K562 (cell line): ENCODE measurements at regions not wholly inside any gene's neighbourhood (a gene's known extent, or its start where the extent isn't known, plus 50 kb on each side); places are given as distances from the start of the nearest gene placed in this dataset.

Experiments used
- ATAC-seq: fragments of 200-7000 bp; cut with Tn5 transposase; 3 replicates; pipeline ENCODE4 v1.9.1; 2020; ENCODE audit warnings: moderate library complexity
- BruUV-seq: library from RNA; stranded (reverse); fragments of 400-500 nt; replicated peaks from 2 replicates; lab custom pipeline; 2021; lab: Mats Ljungman, UMichigan
- CTCF ChIA-PET: fragments of 300-600 bp; formaldehyde crosslinking; extraction: SDS; loops from one replicate; lab custom pipeline; 2021; ENCODE audit warnings: low intra/inter-chr PET ratio; lab: Yijun Ruan, JAX
- POLR2A ChIA-PET: fragments of 300-600, 350-650 bp; sonication (Branson Sonifier 250); formaldehyde crosslinking; extraction: SDS; loops from one replicate; lab custom pipeline; 2021; ENCODE audit warnings: antibody characterized with exemption, inconsistent platforms; lab: Yijun Ruan, JAX
- DNase-seq, 4 experiments: peaks; one replicate each; pipeline versions ENCODE4 v3.0.0 to v3.0.0-alpha.2; 2011 to 2018; ENCODE audit warnings: low spot score in 3 of 4, mixed read lengths in 3 of 4; ENCODE audit errors: extremely low read depth in 1 of 4
- FAIRE-seq: peaks from 2 replicates; lab custom pipeline; 2011; peaks lifted over from hg19 to GRCh38; lab: Jason Lieb, UNC
- H2AFZ ChIP-seq: 2 replicates; pipeline ENCODE4 v1.6.0; 2011; ENCODE audit warnings: low read depth, low read length, control low read depth, inconsistent platforms
- H3K27ac ChIP-seq: fragments of 200-600 bp; 3 replicates; pipeline ENCODE4 v1.8.0; 2011; ENCODE audit warnings: low read depth, mild to moderate bottlenecking, control low read depth, inconsistent platforms, low read length, moderate library complexity, mixed read lengths; ENCODE audit errors: extremely low read depth
- H3K27me3 ChIP-seq, 2 experiments: fragments of 300-600 bp in 1 of 2; 2 replicates in 1 of 2; 3 replicates in 1 of 2; pipeline versions ENCODE4 v1.6.0 to v1.8.0; 2011; ENCODE audit warnings: inconsistent platforms in 2 of 2, low read length in 2 of 2, mild to moderate bottlenecking in 1 of 2, mixed read lengths in 1 of 2, moderate library complexity in 1 of 2; ENCODE audit not compliant: control insufficient read depth in 2 of 2, insufficient read depth in 2 of 2
- H3K36me3 ChIP-seq: fragments of 300-600 bp; 3 replicates; pipeline ENCODE4 v1.8.0; 2011; ENCODE audit warnings: mild to moderate bottlenecking, low read length, inconsistent platforms; ENCODE audit not compliant: control insufficient read depth, insufficient read depth
- H3K4me1 ChIP-seq, 2 experiments: fragments of 200-600 bp in 1 of 2; replicated peaks in 1 of 2; 2 replicates in 1 of 2; 3 replicates in 1 of 2; pipeline versions ENCODE4 v1.5.1 to v1.8.0; 2011; ENCODE audit warnings: inconsistent platforms in 2 of 2, low read length in 2 of 2, mild to moderate bottlenecking in 1 of 2, mixed read lengths in 1 of 2, moderate library complexity in 1 of 2; ENCODE audit not compliant: control insufficient read depth in 2 of 2, insufficient read depth in 2 of 2
- H3K4me2 ChIP-seq: 2 replicates; pipeline ENCODE4 v1.6.1; 2011; ENCODE audit warnings: low read length, control low read depth, inconsistent platforms, mixed read lengths; ENCODE audit not compliant: insufficient read depth
- H3K4me3 ChIP-seq: fragments of 200-600 bp; sonication (generic), shearing (Covaris generic); 2 replicates; pipeline ENCODE4 v1.5.1; 2016; ENCODE audit warnings: control low read depth, inconsistent platforms
- H3K79me2 ChIP-seq: fragments of 200-600 bp; 3 replicates; pipeline ENCODE4 v1.8.0; 2011; ENCODE audit warnings: low read length, inconsistent platforms; ENCODE audit not compliant: control insufficient read depth, insufficient read depth
- H3K9ac ChIP-seq, 2 experiments: 2 replicates each; pipeline versions ENCODE4 v1.6.0 to v1.6.1; 2011; ENCODE audit warnings: low read depth in 2 of 2, low read length in 2 of 2, control low read depth in 1 of 2, inconsistent platforms in 1 of 2, mild to moderate bottlenecking in 1 of 2, mixed read lengths in 1 of 2; ENCODE audit not compliant: insufficient read depth in 1 of 2
- H3K9me1 ChIP-seq: one replicate; pipeline ENCODE4 v1.6.0; 2011; ENCODE audit warnings: inconsistent platforms, mild to moderate bottlenecking, low read length, moderate library complexity; ENCODE audit not compliant: control insufficient read depth, insufficient read depth
- H3K9me3 ChIP-seq: replicated peaks from 2 replicates; pipeline ENCODE4 v1.5.1; 2011; ENCODE audit warnings: low read depth, low read length, inconsistent platforms; ENCODE audit not compliant: control insufficient read depth, insufficient read depth
- H4K20me1 ChIP-seq: replicated peaks from 2 replicates; pipeline ENCODE4 v1.6.1; 2011; ENCODE audit warnings: low read length, inconsistent platforms, mixed read lengths; ENCODE audit not compliant: control insufficient read depth, insufficient read depth
- ELF2 ChIP-seq: fragments of 250-450 bp; sonication (Bioruptor Pico); IDR thresholded peaks from 2 replicates; pipeline ENCODE4 v1.5.0; 2021; ENCODE audit warnings: mild to moderate bottlenecking
- EP400 ChIP-seq: fragments of 450-650 bp; IDR thresholded peaks from 2 replicates; pipeline ENCODE4 v1.6.1; 2017; ENCODE audit warnings: antibody characterized with exemption, mild to moderate bottlenecking, moderate library complexity
- FOSL1 ChIP-seq: fragments of 200-800 bp; sonication (Bioruptor generic); conservative IDR thresholded peaks from 2 replicates; pipeline ENCODE4 v1.6.1; 2016; ENCODE audit warnings: missing genetic modification characterization, missing compliant biosample characterization
- HOXB6 ChIP-seq: fragments of 250-450 bp; sonication (Bioruptor Pico); IDR thresholded peaks from 2 replicates; pipeline ENCODE4 v1.5.1; 2022; ENCODE audit warnings: mild to moderate bottlenecking, borderline replicate concordance
- KAT2B ChIP-seq: IDR thresholded peaks from one replicate; pipeline ENCODE4 v1.6.1; 2012; ENCODE audit warnings: low read depth, mild to moderate bottlenecking, control low read depth, inconsistent platforms, low read length, moderate library complexity
- LCOR ChIP-seq: sonication (generic); formaldehyde crosslinking; IDR thresholded peaks from 2 replicates; pipeline ENCODE4 v1.8.0; 2022; ENCODE audit warnings: mild to moderate bottlenecking, missing genetic modification reagents
- MNT ChIP-seq, 2 experiments: fragments of 450-650 bp; conservative IDR thresholded peaks; 2 replicates each; pipeline ENCODE4 v1.6.1; 2017; ENCODE audit warnings: mild to moderate bottlenecking in 2 of 2, moderate library complexity in 2 of 2
- POLR3A ChIP-seq: IDR thresholded peaks from 2 replicates; pipeline ENCODE4 v1.6.1; 2011; ENCODE audit warnings: borderline replicate concordance, mild to moderate bottlenecking, moderate library complexity; ENCODE audit not compliant: insufficient read length, insufficient read depth; ENCODE audit errors: extremely low read depth
- RBM34 ChIP-seq: fragments of 200-400 bp; formaldehyde crosslinking; IDR thresholded peaks from 2 replicates; pipeline ENCODE4 v1.6.1; 2018; ENCODE audit warnings: low read length, borderline replicate concordance; ENCODE audit not compliant: insufficient read depth
- THAP7 ChIP-seq: fragments of 250-450 bp; sonication (Bioruptor Pico); IDR thresholded peaks from 2 replicates; pipeline ENCODE4 v1.5.0; 2021
- ZBTB43 ChIP-seq: sonication (generic); formaldehyde crosslinking; IDR thresholded peaks from 2 replicates; pipeline ENCODE4 v1.8.0; 2023; ENCODE audit warnings: mild to moderate bottlenecking, missing genetic modification reagents
- ZKSCAN3 ChIP-seq: fragments of 250-450 bp; sonication (Bioruptor Pico); IDR thresholded peaks from 2 replicates; pipeline ENCODE4 v1.4.0; 2020
- ZNF263 ChIP-seq: sonication (generic); formaldehyde crosslinking; IDR thresholded peaks from 2 replicates; pipeline ENCODE4 v1.8.0; 2022; ENCODE audit warnings: mild to moderate bottlenecking, missing genetic modification reagents, borderline replicate concordance
- ZZZ3 ChIP-seq: fragments of 450-650 bp; IDR thresholded peaks from 2 replicates; pipeline ENCODE4 v1.6.1; 2016; ENCODE audit warnings: antibody characterized with exemption, mild to moderate bottlenecking, moderate library complexity
- in situ Hi-C: fragments of 300-500 bp; cut with MboI; formaldehyde crosslinking; loops from 4 replicates; pipeline ENCODE4 v1.15.0; 2018; ENCODE audit warnings: inconsistent platforms, mixed read lengths
- intact Hi-C: fragments of 100-400 bp; cut with micrococcal nuclease; formaldehyde crosslinking; loops from 2 replicates; pipeline ENCODE4 v1.14.2; 2022

- FAIRE-seq = no peak
- TF ChIP-seq ELF2 (CRISPR knock-in tag) (no peak), POLR3A (no peak), THAP7 (CRISPR knock-in tag) (no peak), MNT (conservative IDR thresholded peaks at IDR 0.05) (no peak), EP400 (no peak), RBM34 (no peak), KAT2B (no peak), FOSL1 (tag) (no peak), ZBTB43 (CRISPR knock-in tag) (no peak), HOXB6 (no peak), ZZZ3 (no peak), LCOR (CRISPR knock-in tag) (no peak), ZKSCAN3 (CRISPR knock-in tag) (no peak), ZNF263 (no peak)
- ChIA-PET CTCF (no interaction called here), POLR2A (no interaction called here)
- Histone ChIP-seq H3K4me2 (no peak overlapping the region), H2AFZ (no peak overlapping the region), H3K79me2 (no peaks in the 10 kb centered on the region), H3K27me3 (no peaks in the 10 kb centered on the region), H3K9me1 (no peaks in the 10 kb centered on the region), H3K36me3 (no peaks in the 10 kb centered on the region), H3K4me1 (peaks cover 0 to 4% of the 10 kb centered on the region in 2 experiments; a peak in 1 of 5 replicates), H3K9ac (no peak overlapping the region), H3K4me3 (no peak overlapping the region), H3K27ac (no peak overlapping the region), H4K20me1 (no peaks in the 10 kb centered on the region), H3K9me3 (no peaks in the 10 kb centered on the region)
- DNase-seq = no peak
- intact Hi-C loops (no loop called here), in situ Hi-C loops (no loop called here)
- no peak for ATAC-seq
- no TSS peak for BruUV-seq
Observed at GRCh38 chr4:105059337-105059736, 87.3 kb upstream of the TET2 start.
